ENCODE measurements at regions not wholly inside any gene's neighbourhood (a gene's known extent, or its start where the extent isn't known, plus 50 kb on each side); places are given as distances from the start of the nearest gene placed in this dataset.

DNA sequence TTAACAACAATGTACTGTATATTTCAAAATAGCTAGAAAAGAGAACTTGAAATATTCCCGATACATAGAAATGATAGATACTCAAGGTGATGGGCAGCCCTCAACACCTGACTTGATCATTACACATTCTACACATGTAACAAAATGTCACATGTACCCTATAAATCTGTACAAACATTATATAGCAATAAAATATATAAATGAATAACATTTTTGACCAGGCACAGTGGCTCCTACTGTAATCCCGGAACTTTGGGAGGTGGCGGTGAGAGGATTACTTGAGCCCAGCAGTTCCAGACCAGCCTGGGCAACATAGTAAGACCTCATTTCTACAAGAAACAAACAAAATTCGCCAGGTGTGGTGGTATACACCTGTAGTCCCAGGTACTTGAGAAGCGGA is 659.5 kb upstream of the NRP1 start:
- Histone ChIP-seq H3K4me3 (ENCODE audit: control insufficient read depth in 2 of 3, extremely low read depth in 1 of 3, insufficient read depth in 2 of 3, low read depth in 1 of 3, low read length in 3 of 3) (no peak overlapping the region), H3K4me2 (ENCODE audit: control insufficient read depth, extremely low read depth, insufficient read depth, low read depth, low read length) (no peak overlapping the region), H3K27me3 (ENCODE audit: control insufficient read depth, extremely low read depth, insufficient read depth, low read length) (no peaks in the 10 kb centered on the region), H3K27ac (ENCODE audit: control insufficient read depth, insufficient read depth, low read length) (no peak overlapping the region), H2AFZ (ENCODE audit: control insufficient read depth, low read length) (no peak overlapping the region), H3K9me1 (ENCODE audit: control insufficient read depth, extremely low read depth, insufficient read depth, low read length) (no peaks in the 10 kb centered on the region), H4K20me1 (ENCODE audit: control insufficient read depth, extremely low read depth, insufficient read depth, low read length) (no peaks in the 10 kb centered on the region), H3K79me2 (ENCODE audit: control insufficient read depth, insufficient read depth, low read length) (no peaks in the 10 kb centered on the region), H3K9ac (ENCODE audit: control insufficient read depth, extremely low read depth, insufficient read depth, low read length) (no peak overlapping the region), H3K4me1 (ENCODE audit: control insufficient read depth, extremely low read depth, insufficient read depth, low read length) (no peaks in the 10 kb centered on the region), H3K36me3 (ENCODE audit: control insufficient read depth in 2 of 2, extremely low read depth in 1 of 2, insufficient read depth in 2 of 2, low read length in 2 of 2) (no peaks in the 10 kb centered on the region), H3K9me3 (ENCODE audit: control insufficient read depth, low read depth, low read length) (no peaks in the 10 kb centered on the region)
- dilution Hi-C loops (cut with MboI; ENCODE audit: extremely low pct_ligation_motif_present, low sequenced_read_pairs), result no loop called here
- no peak for DNase-seq (ENCODE audit: low read depth, low spot score)
- no peak for FAIRE-seq
- TF ChIP-seq EZH2 (IDR thresholded peaks at IDR 0.05; ENCODE audit: low read length) (no peak), CTCF (optimal IDR thresholded peaks at IDR 0.05 in 1 of 3, IDR thresholded peaks at IDR 0.05 in 1 of 3, conservative IDR thresholded peaks at IDR 0.05 in 1 of 3; ENCODE audit: extremely low read depth in 1 of 3, insufficient read depth in 2 of 3, low read length in 3 of 3) (no peak)

DNA sequence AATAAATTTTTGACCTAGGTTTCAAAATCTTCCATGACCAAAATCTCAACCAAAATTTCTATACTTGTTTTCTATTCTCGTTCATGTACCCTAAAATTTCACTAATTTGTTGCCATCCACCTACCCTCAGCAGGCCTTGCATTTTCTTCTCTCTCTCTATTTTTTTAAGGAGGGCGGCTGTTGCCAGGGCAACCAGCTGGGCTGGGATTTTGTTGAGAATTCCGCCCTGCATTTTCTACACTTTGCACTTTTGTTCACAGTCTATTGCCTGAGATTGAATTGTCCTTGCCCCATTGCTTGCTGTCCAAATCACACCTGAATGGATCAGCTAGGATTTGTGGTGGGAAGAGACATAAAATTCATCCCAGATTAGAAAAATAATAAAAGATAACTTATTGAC is 657.5 kb upstream of the NRP1 start:
- Histone ChIP-seq H3K36me3 (ENCODE audit: control insufficient read depth in 2 of 2, extremely low read depth in 1 of 2, insufficient read depth in 2 of 2, low read length in 2 of 2) (no peaks in the 10 kb centered on the region), H3K27ac (ENCODE audit: control insufficient read depth, insufficient read depth, low read length) (no peak overlapping the region), H3K4me2 (ENCODE audit: control insufficient read depth, extremely low read depth, insufficient read depth, low read depth, low read length) (no peak overlapping the region), H3K9ac (ENCODE audit: control insufficient read depth, extremely low read depth, insufficient read depth, low read length) (no peak overlapping the region), H2AFZ (ENCODE audit: control insufficient read depth, low read length) (no peak overlapping the region), H3K27me3 (ENCODE audit: control insufficient read depth, extremely low read depth, insufficient read depth, low read length) (no peaks in the 10 kb centered on the region), H3K4me1 (ENCODE audit: control insufficient read depth, extremely low read depth, insufficient read depth, low read length) (no peaks in the 10 kb centered on the region), H3K9me3 (ENCODE audit: control insufficient read depth, low read depth, low read length) (no peaks in the 10 kb centered on the region), H3K79me2 (ENCODE audit: control insufficient read depth, insufficient read depth, low read length) (no peaks in the 10 kb centered on the region), H4K20me1 (ENCODE audit: control insufficient read depth, extremely low read depth, insufficient read depth, low read length) (no peaks in the 10 kb centered on the region), H3K9me1 (ENCODE audit: control insufficient read depth, extremely low read depth, insufficient read depth, low read length) (no peaks in the 10 kb centered on the region), H3K4me3 (ENCODE audit: control insufficient read depth in 2 of 3, extremely low read depth in 1 of 3, insufficient read depth in 2 of 3, low read depth in 1 of 3, low read length in 3 of 3) (no peak overlapping the region)
- TF ChIP-seq CTCF (optimal IDR thresholded peaks at IDR 0.05 in 1 of 3, IDR thresholded peaks at IDR 0.05 in 1 of 3, conservative IDR thresholded peaks at IDR 0.05 in 1 of 3; ENCODE audit: extremely low read depth in 1 of 3, insufficient read depth in 2 of 3, low read length in 3 of 3) (no peak), EZH2 (IDR thresholded peaks at IDR 0.05; ENCODE audit: low read length) (no peak)
- FAIRE-seq, result no peak
- DNase-seq (ENCODE audit: low read depth, low spot score), result no peak
- dilution Hi-C loops (cut with MboI; ENCODE audit: extremely low pct_ligation_motif_present, low sequenced_read_pairs), result no loop called here

Data from keratinocyte (primary cell).